HEK293T (cell line): ENCODE measurements at regions not wholly inside any gene's neighbourhood (a gene's known extent, or its start where the extent isn't known, plus 50 kb on each side); places are given as distances from the start of the nearest gene placed in this dataset.

Source experiments
- CTBP1 ChIP-seq: fragments of 450-650 bp; IDR thresholded peaks from 2 replicates; pipeline ENCODE4 v1.6.1; 2016; ENCODE audit warnings: borderline replicate concordance
- ELF4 ChIP-seq: fragments of 450-650 bp; IDR thresholded peaks from 2 replicates; pipeline ENCODE4 v1.6.1; 2017; ENCODE audit warnings: antibody characterized with exemption
- FOXA1 ChIP-seq: fragments of 450-650 bp; IDR thresholded peaks from 2 replicates; pipeline ENCODE4 v1.6.1; 2016; ENCODE audit warnings: mild to moderate bottlenecking
- LEF1 ChIP-seq: fragments of 450-650 bp; IDR thresholded peaks from 2 replicates; pipeline ENCODE4 v1.6.1; 2017; ENCODE audit warnings: mild to moderate bottlenecking, borderline replicate concordance
- NFRKB ChIP-seq: fragments of 450-650 bp; IDR thresholded peaks from 2 replicates; pipeline ENCODE4 v1.6.1; 2016; ENCODE audit warnings: mild to moderate bottlenecking, moderate library complexity
- TARDBP ChIP-seq: fragments of 450-650 bp; IDR thresholded peaks from 2 replicates; pipeline ENCODE4 v1.6.1; 2016
- TF ChIP-seq, protein P1 (sequence below): fragments of 450-650 bp; IDR thresholded peaks from 2 replicates; pipeline ENCODE4 v1.6.1; 2016

GRCh38 chr6:119511024-119511423, 161.5 kb upstream of the MAN1A1 start:
- no peak for TF ChIP-seq FOXA1
- no peak for TF ChIP-seq TARDBP
- TF ChIP-seq ELF4: no peak
- TF ChIP-seq NFRKB: no peak
- TF ChIP-seq LEF1: no peak
- TF ChIP-seq CTBP1: no peak
- TF ChIP-seq, protein P1, sequence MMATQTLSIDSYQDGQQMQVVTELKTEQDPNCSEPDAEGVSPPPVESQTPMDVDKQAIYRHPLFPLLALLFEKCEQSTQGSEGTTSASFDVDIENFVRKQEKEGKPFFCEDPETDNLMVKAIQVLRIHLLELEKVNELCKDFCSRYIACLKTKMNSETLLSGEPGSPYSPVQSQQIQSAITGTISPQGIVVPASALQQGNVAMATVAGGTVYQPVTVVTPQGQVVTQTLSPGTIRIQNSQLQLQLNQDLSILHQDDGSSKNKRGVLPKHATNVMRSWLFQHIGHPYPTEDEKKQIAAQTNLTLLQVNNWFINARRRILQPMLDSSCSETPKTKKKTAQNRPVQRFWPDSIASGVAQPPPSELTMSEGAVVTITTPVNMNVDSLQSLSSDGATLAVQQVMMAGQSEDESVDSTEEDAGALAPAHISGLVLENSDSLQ: no peak
